TTC549 (cell line): ENCODE measurements at regions not wholly inside any gene's neighbourhood (a gene's known extent, or its start where the extent isn't known, plus 50 kb on each side); places are given as distances from the start of the nearest gene placed in this dataset.

ENCODE experiments used
- FAIRE-seq: peaks from 2 replicates; lab custom pipeline; 2012; peaks lifted over from hg19 to GRCh38; lab: Jason Lieb, UNC

DNA sequence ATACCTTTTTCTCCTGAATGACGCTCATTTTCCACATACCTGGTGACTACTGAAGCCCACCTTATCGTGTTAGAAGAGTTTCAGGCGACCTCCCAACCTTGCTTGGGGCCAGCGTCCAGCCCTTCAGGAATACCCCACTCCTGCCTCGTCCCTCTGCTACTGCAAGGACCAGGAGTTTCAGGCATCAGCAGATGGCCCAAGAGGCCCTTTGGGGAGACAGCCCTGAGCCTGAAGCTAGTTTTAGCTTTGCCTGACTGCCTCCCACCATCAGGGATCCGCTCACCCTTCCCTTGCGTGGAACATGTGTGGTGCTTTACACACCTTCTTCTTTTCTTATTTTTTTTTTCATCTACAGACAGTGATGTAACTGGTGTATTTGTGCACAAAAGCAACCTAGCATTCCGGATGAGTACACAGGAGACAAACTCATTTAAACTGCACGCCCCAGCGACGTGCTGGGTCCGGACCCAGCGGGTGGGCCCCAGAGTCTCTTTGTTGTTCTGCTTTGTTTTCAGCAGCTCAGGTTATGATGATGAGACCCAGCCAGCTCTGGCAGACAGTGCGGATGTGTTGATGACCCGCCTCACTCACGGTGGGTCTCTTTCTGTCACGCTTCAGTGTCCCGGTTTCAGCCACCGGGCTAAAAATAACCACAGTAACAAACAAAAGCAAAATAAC lies 242.4 kb downstream of the C16orf95 start:
- no peak for FAIRE-seq

- no peak for FAIRE-seq
These were observed 241.8 kb downstream of the C16orf95 start for GRCh38 chr16:87075319-87075860.

DNA sequence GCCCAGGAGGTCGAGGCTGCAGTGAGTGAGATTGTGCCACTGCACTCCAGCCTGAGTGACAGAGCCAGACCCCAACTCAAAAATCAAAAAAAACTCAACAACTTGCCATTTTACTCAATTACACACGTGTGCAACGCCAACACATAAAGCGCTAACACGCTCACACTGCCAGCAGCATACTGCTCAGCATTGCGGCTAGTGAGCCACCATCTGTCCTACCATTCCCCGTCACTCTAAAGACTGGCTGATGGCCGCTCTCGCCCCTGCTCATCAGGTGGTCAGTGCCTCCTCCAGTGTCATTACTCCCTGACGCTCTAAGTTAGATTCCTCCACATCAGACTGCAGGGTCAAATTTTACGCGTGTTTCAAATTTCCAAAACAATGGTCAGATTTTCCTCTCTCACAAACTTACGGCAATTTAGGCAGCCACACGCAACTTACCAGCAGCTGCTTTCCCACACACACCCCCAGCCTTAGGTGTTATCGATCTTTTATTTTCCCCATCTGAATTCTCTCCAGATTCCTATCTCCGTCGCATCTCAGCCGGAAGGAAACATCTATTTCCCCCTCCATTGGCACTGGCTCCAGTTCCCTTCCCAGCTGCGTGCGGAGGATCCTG lies 240.8 kb downstream of the C16orf95 start:
- no peak for FAIRE-seq

DNA sequence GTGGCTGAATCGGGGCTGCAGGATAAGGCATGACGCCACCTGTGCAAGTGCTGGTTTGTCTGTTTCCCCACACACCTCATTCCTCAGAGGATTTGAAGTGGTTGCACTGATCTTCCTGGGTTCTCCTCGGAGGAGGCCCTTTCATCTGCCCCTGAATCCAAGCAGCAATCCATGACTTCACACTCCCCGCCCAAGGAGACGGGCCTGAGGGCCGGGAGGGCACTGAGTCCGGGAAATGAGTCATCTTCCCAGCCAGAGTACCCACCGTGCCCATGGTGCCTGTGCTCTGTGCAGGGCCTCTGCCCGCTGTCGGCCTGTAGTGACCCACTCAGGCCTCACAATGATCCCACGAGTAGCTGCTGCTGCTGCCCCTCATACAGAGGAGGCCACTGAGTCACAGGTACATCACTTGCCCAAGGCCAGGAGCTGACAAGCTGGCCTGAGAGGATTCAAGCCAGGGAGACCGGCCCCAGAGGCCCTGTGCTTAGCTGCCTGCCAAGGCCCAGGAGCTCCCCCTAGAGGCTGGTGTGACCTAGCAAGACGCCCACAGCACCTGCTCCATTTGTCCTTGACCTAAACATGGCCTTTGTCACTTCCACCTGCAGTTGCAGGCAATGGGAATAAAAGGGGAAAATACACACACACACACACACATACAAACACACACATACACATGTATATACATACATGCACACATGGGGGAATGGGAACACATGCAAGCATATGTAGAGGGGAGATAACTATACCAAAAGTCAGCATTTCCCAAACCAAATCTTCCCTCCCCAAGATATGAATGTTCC lies 240.0 kb downstream of the C16orf95 start:
- FAIRE-seq = no peak

- no peak for FAIRE-seq
These were observed 239.5 kb downstream of the C16orf95 start for GRCh38 chr16:87077750-87078127.

GRCh38 chr16:87080571-87081167 lies 236.5 kb downstream of the C16orf95 start:
- FAIRE-seq = peak; percentile 20

DNA sequence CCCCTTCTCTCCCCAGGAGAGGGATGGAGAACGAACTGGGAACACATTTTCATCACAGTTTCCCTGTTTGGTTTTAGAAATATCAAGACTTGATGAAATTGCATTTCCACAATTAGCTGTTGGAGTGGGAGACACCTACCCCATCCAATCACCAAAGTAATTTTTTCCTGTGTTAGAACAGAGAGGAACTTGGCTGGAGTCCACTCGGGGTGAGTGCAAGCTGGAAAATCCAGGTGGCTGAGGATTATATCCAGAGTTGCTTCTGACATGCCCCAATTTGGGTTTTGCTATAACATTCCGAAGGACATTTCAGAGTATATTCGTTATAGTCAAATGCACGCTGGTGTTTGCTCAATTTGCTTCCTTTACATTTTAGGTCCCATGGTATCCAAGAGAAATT lies 231.8 kb downstream of the C16orf95 start:
- no peak for FAIRE-seq

- no peak for FAIRE-seq
These were observed 231.0 kb downstream of the C16orf95 start for GRCh38 chr16:87086156-87086555.

GRCh38 chr16:87086575-87086974 lies 230.6 kb downstream of the C16orf95 start:
- FAIRE-seq = no peak

DNA sequence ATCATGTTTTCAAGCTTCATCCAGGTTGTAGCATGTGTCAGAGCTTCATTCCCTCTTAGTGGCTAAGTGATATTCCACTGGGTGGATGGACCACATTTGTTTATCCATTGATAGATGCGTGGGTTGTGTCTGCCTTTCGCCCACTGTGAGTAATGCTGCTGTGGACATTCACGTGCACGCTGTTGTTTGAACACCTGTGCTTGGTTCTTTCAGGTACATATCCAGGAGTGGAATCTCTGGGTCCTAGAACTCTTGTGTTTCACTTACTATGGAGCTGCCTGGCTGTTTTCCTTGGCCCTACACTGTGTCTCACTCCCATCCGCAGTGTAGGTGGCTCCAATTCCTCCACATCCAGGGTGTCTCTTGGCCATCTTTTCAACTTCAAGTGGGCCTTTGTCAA lies 224.2 kb downstream of the C16orf95 start:
- no peak for FAIRE-seq

GRCh38 chr16:87093804-87094555 lies 223.2 kb downstream of the C16orf95 start:
- no peak for FAIRE-seq

DNA sequence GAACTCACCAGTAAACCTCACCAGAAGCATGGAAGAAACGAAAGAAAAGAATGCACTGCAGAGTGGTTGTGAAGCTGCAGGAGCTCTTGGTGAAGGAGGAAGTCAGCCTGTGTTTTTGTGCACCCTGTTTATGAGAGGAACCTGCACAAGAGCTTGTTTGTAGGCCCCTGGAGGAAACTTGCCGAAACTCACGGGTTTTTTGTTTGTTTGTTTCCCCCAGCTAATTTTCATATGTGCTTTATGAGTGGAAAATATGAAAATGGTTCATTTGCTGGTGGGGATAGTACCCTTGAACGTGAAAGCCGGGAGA lies 222.7 kb downstream of the C16orf95 start:
- FAIRE-seq = no peak

GRCh38 chr16:87095271-87095670 lies 221.9 kb downstream of the C16orf95 start:
- FAIRE-seq = no peak

- FAIRE-seq = no peak
These were observed 220.4 kb downstream of the C16orf95 start for GRCh38 chr16:87096746-87097333.

DNA sequence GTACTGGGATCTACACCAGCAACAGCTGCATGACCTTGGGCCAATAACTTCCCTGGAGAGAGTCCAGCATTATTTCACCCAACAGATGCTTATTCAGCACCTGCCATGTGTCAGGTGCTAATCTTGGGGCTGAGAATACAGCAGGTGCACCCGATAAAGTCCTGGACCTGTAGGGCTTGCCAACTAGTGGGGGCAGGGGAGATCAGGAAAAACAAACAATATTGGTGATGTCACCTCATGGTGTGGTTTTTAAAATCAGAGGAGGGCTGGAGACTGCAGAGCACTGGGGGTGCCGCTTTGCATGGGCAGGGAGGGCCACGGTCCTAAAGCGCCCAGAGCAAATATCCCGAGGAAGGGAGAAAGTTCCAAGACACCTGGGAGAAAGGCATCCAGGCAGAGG lies 218.8 kb downstream of the C16orf95 start:
- FAIRE-seq = no peak

GRCh38 chr16:87098976-87099720 lies 218.0 kb downstream of the C16orf95 start:
- no peak for FAIRE-seq

- FAIRE-seq = no peak
These were observed 216.7 kb downstream of the C16orf95 start for GRCh38 chr16:87100306-87101058.

DNA sequence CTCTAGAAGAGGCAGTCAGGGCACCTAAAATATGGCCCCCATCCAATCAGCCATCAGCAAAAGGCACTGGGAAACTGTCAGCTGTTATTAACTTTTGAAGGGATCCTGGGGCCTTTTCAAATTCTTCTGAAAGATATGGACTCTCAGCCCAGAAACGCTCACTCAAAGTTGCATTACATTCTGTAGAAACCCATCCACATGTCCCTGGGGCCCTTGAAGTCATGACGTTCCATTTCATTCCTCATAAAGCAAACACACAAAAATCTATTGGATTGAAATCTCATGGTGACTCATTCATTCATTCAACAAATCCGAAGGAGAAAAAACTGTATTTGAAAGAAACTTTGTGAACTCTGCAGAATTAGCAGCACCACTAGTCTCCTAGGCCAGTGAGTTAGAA lies 215.3 kb downstream of the C16orf95 start:
- no peak for FAIRE-seq

DNA sequence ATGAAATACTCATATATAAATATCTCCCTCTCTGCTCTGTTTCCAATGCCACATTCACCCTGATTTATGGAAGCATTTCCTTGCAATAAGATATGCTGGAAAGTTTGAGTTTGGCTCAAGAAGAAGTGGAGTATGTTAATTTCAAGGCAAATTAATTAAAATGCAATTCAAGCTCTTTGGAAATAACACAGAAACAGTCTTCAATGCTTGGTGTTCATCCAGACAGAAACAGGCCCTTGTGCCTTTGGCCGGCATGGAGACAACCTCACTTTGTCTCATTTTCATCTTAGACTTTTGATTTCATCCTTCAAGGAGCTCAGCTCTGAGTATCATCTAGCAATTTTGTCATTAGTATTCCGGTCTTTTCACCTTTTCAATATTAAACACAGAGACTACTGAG lies 210.0 kb downstream of the C16orf95 start:
- FAIRE-seq = no peak

DNA sequence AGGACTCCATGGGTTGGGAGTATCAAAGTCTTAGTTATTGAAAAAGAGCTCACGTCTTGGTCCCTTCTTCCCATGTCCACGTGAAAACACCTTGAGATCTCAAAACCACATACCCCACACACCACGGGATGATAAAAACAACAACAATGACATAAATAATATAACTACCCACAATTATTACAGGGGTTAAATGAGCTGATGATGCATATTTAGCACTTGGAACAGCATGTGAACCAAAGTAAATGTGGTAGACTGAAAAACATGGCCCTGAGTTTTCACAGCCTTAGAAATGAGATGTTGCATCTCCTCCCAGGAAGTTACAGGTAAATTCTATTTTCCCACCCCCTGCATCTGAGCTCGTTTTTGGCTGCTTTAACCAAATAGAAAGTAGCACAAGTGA lies 208.9 kb downstream of the C16orf95 start:
- FAIRE-seq = no peak
